ENCODE measurements at regions not wholly inside any gene's neighbourhood (a gene's known extent, or its start where the extent isn't known, plus 50 kb on each side); places are given as distances from the start of the nearest gene placed in this dataset.

- no peak for TF ChIP-seq CTCF (IDR thresholded peaks at IDR 0.05; ENCODE audit: low read depth, low read length)
Observed at GRCh38 chr1:91585502-91585901, 84.9 kb downstream of the CDC7 start.

GRCh38 chr1:91585982-91586381 is 85.3 kb downstream of the CDC7 start:
- no peak for TF ChIP-seq CTCF (IDR thresholded peaks at IDR 0.05; ENCODE audit: low read depth, low read length)

More at GRCh38 chr1:91585502-91585901, 84.9 kb downstream of the CDC7 start:
- no peak overlapping the region for H3K4me3 ChIP-seq (ENCODE audit: low read depth, low read length)

GRCh38 chr1:91589437-91589836 is 88.8 kb downstream of the CDC7 start:
- H3K4me3 ChIP-seq (ENCODE audit: low read depth, low read length), result no peak overlapping the region
- TF ChIP-seq CTCF (IDR thresholded peaks at IDR 0.05; ENCODE audit: low read depth, low read length), result no peak

More at GRCh38 chr1:91585982-91586381, 85.3 kb downstream of the CDC7 start:
- no peak overlapping the region for H3K4me3 ChIP-seq (ENCODE audit: low read depth, low read length)

DNA sequence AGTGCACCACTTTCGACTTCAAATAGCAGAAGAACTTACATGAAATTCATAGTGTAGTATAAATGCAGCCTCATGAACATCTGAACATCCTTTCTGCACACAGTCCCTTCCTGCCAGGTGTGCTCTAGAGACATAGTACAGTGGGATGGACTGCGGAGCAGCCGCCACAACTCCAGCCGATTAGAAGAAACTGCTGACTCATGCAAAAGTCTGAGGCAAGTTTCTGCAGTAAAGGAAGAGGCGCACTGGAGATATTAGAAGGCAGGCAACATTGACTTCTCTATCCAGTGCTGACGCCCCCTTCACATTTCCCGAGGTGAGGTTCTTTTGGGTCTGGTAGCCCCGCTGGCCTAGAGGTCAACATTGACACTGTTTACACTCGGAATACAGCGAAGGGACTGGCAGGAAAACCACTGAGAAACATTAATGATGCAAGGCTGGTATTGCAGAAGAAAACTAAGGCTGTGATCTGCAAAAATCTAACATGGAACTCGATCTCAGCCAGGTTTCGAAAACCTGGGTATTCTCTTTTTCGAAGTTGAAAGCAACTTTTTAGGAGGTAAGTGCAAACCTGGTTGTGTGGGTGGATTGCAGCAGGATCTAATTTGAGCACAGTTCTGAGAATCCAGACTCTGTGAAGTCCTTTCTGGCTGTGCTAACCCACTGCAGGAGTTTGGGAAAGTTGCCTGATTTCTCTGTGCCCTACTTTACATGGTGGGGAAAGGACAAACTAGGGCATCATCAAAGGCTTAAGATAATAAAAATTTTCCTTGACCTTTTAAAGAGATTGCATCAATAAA is 90.7 kb downstream of the CDC7 start:
- no peak for TF ChIP-seq CTCF (IDR thresholded peaks at IDR 0.05; ENCODE audit: low read depth, low read length)
- H3K4me3 ChIP-seq (ENCODE audit: low read depth, low read length), result no peak overlapping the region

DNA sequence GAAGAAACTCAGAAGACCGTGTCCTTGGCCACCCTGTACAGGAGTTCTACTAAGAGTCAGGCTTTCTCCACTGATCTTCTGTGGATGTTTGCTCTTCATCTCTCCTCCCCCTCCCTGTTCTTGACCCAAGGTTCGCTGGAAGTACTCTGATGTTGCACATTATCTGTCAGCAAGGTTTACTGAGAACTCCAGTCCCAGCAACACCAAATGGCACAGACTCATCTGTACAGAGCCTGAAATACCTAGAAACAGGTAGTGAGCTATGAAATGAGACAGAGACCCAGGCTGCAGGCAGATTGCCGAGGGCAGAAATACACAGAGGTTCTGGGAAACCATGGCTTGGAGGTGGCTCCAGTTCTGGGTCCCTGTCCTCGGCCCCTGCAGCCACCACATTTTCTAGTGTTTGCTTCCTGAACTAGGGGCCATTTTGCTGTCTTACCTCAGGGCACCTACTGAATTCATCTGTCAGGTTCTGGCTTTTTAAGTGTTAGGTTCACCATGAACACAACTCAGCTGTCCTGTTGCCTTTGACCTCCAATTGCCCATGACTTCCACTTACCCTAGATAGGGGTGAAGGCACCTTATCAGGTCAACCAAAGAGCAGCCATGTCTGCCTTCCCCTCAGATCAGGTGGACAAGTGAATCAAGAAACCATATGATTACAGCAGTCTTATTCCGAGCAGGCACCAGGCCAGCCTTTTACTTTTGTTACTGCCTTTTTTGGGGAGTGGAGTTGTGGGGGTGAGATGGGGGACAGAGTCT is 92.2 kb downstream of the CDC7 start:
- no peak overlapping the region for H3K4me3 ChIP-seq (ENCODE audit: low read depth, low read length)
- no peak for TF ChIP-seq CTCF (IDR thresholded peaks at IDR 0.05; ENCODE audit: low read depth, low read length)

DNA sequence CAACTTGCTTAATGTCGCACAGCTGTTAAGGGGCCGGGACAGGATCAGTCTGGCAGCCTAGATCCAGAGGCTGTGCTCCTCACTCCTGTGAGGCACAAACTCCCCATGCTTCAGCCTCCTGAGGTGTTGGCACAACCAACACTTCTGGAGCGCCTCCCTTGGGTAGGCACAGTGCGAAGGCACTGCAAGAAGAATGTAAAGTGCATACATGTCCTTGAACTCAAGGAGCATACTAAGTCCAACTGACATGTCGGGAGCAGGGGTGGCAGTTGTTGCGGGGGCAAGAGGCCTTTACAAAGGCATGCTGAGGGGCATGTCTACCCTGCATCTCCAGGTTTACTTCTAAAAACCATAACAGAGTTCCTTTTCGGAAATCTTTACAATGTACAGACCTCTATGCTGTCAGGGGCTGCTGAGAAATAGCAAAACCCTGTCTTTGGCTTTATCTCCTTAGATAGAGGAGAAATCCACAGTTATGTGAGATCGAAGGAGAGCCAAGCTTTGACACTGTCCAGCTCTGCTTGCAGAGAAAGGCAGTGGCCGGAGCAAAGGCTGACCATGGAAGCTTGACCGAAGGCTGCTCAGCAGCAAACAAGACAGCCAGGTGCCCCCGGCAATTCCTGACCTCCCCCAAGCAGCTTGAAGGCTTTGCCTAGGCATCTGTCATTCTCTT is 93.9 kb downstream of the CDC7 start:
- TF ChIP-seq CTCF (IDR thresholded peaks at IDR 0.05; ENCODE audit: low read depth, low read length), result no peak
- H3K4me3 ChIP-seq (ENCODE audit: low read depth, low read length), result no peak overlapping the region

All from WI38 (cell line).